ENCODE measurements at regions not wholly inside any gene's neighbourhood (a gene's known extent, or its start where the extent isn't known, plus 50 kb on each side); places are given as distances from the start of the nearest gene placed in this dataset.

DNA sequence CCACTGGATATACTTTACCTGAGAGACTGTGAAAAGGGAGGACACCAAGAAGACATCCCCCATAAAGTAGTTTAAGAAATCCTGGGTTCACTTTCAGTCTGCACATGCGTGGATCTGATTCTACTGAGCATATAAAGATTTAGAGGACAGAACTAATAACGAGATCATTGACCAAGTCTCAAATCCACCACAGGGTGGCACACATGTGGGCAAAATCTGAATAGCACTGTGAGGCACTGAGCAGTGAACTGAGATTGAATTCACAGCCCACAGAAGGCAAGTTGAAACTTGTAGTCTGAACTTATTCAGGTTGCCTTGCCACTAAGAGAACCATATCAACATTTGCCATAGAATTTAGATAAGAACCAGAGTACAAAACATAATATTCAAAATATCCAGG, 818.6 kb downstream of the GRID1 start:
- TF ChIP-seq CTCF (conservative IDR thresholded peaks at IDR 0.05; ENCODE audit: low read depth, low read length) (no peak), POLR2A (IDR thresholded peaks at IDR 0.05; ENCODE audit: low read depth, low read length) (no peak), BHLHE40 (IDR thresholded peaks at IDR 0.05; ENCODE audit: low read depth, low read length) (no peak), CHD1 (IDR thresholded peaks at IDR 0.05; ENCODE audit: low read depth, low read length) (no peak), MAFK (IDR thresholded peaks at IDR 0.05; ENCODE audit: low read depth, low read length) (no peak), SMC3 (IDR thresholded peaks at IDR 0.05; ENCODE audit: low read depth, low read length) (no peak), FOS (IDR thresholded peaks at IDR 0.05; ENCODE audit: low read depth, low read length) (no peak), MAZ (IDR thresholded peaks at IDR 0.05; ENCODE audit: borderline replicate concordance, low read depth, low read length) (no peak)
- TF ChIP-seq, protein P1, sequence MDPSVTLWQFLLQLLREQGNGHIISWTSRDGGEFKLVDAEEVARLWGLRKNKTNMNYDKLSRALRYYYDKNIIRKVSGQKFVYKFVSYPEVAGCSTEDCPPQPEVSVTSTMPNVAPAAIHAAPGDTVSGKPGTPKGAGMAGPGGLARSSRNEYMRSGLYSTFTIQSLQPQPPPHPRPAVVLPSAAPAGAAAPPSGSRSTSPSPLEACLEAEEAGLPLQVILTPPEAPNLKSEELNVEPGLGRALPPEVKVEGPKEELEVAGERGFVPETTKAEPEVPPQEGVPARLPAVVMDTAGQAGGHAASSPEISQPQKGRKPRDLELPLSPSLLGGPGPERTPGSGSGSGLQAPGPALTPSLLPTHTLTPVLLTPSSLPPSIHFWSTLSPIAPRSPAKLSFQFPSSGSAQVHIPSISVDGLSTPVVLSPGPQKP (IDR thresholded peaks at IDR 0.05; ENCODE audit: borderline replicate concordance, low read depth, low read length), result no peak
